GM20000 (cell line): ENCODE measurements at regions not wholly inside any gene's neighbourhood (a gene's known extent, or its start where the extent isn't known, plus 50 kb on each side); places are given as distances from the start of the nearest gene placed in this dataset.

Experiments
- DNase-seq: peaks from one replicate; pipeline ENCODE4 v3.0.0; 2012; ENCODE audit warnings: low spot score
- CTCF ChIP-seq: IDR thresholded peaks from 2 replicates; pipeline ENCODE4 v1.5.1; 2012; ENCODE audit warnings: mild to moderate bottlenecking, control low read depth; ENCODE audit errors: extremely low read depth, missing control alignments

GRCh38 chr4:108502356-108502755 lies 118.0 kb upstream of the RPL34 start:
- TF ChIP-seq CTCF = no peak
- no peak for DNase-seq

GRCh38 chr4:108498925-108499324 lies 121.5 kb upstream of the RPL34 start:
- no peak for DNase-seq
- no peak for TF ChIP-seq CTCF

GRCh38 chr4:108493596-108493931 lies 126.8 kb upstream of the RPL34 start:
- TF ChIP-seq CTCF = no peak
- DNase-seq = no peak

- no peak for DNase-seq
- TF ChIP-seq CTCF = no peak
These were observed 127.4 kb upstream of the RPL34 start for GRCh38 chr4:108492816-108493595.

- DNase-seq = no peak
- TF ChIP-seq CTCF = no peak
These were observed 131.5 kb upstream of the RPL34 start for GRCh38 chr4:108488865-108489264.

- TF ChIP-seq CTCF = no peak
- no peak for DNase-seq
These were observed 134.3 kb upstream of the RPL34 start for GRCh38 chr4:108486046-108486445.

GRCh38 chr4:108484187-108484586 lies 136.2 kb upstream of the RPL34 start:
- DNase-seq = no peak
- no peak for TF ChIP-seq CTCF
